ENCODE measurements at regions not wholly inside any gene's neighbourhood (a gene's known extent, or its start where the extent isn't known, plus 50 kb on each side); places are given as distances from the start of the nearest gene placed in this dataset.

- ChIA-PET POLR2A (interaction anchor here (0.6 to 0.7 kb wide), 2 partner anchors 148 to 923 kb away, joined by 6 to 7 read pairs; no protein-coding TSS in a partner anchor), CTCF (ENCODE audit: unreplicated experiment) (no interaction called here)
- H3K4me2 ChIP-seq (ENCODE audit: low read length): no peak overlapping the region
- H4K20me1 ChIP-seq (ENCODE audit: insufficient read depth, low read length): no peaks in the 10 kb centered on the region
- H3K36me3 ChIP-seq (ENCODE audit: insufficient read depth, low read length): peaks cover 82% of the 10 kb centered on the region
- intact Hi-C loops (cut with micrococcal nuclease; ENCODE audit: unreplicated experiment): loop anchor here (10.0 kb wide), 1 partner anchor 61 kb away; no protein-coding TSS in a partner anchor
- no peak for DNase-seq (ENCODE audit: low spot score)
- no peak overlapping the region for H3K27ac ChIP-seq (ENCODE audit: low read depth, low read length, poor library complexity, severe bottlenecking)
- no peaks in the 10 kb centered on the region for H3K9me3 ChIP-seq (ENCODE audit: low read length)
- H3K4me1 ChIP-seq (ENCODE audit: insufficient read depth, low read length, poor library complexity, severe bottlenecking): no peaks in the 10 kb centered on the region
- no TSS peak for BruUV-seq (replicated peaks)
- H3K79me2 ChIP-seq (ENCODE audit: insufficient read depth, low read depth, low read length): no peaks in the 10 kb centered on the region
- TF ChIP-seq EZH2phosphoT487 (IDR thresholded peaks at IDR 0.05; ENCODE audit: borderline replicate concordance, low read depth, low read length) (no peak), CTCF (conservative IDR thresholded peaks at IDR 0.05; ENCODE audit: low read length) (no peak)
- no peak overlapping the region for H2AFZ ChIP-seq (ENCODE audit: low read length)
- no peak overlapping the region for H3K4me3 ChIP-seq (ENCODE audit: low read depth, low read length, poor library complexity, severe bottlenecking)
- H3K9me2 ChIP-seq (ENCODE audit: insufficient read depth, low read length): no peaks in the 10 kb centered on the region
These were observed 147.1 kb downstream of the C11orf91 start for GRCh38 chr11:33553486-33553885.

GRCh38 chr11:33552756-33553155 is 147.9 kb downstream of the C11orf91 start:
- peaks cover 85% of the 10 kb centered on the region for H3K36me3 ChIP-seq (ENCODE audit: insufficient read depth, low read length)
- no peak overlapping the region for H3K27ac ChIP-seq (ENCODE audit: low read depth, low read length, poor library complexity, severe bottlenecking)
- no peak overlapping the region for H3K4me2 ChIP-seq (ENCODE audit: low read length)
- H3K79me2 ChIP-seq (ENCODE audit: insufficient read depth, low read depth, low read length): no peaks in the 10 kb centered on the region
- H4K20me1 ChIP-seq (ENCODE audit: insufficient read depth, low read length): no peaks in the 10 kb centered on the region
- no peaks in the 10 kb centered on the region for H3K4me1 ChIP-seq (ENCODE audit: insufficient read depth, low read length, poor library complexity, severe bottlenecking)
- H3K9me2 ChIP-seq (ENCODE audit: insufficient read depth, low read length): no peaks in the 10 kb centered on the region
- BruUV-seq (replicated peaks): no TSS peak
- ChIA-PET POLR2A (interaction anchor here (0.7 kb wide), 2 partner anchors 45 to 147 kb away, joined by 3 to 7 read pairs; no protein-coding TSS in a partner anchor), CTCF (ENCODE audit: unreplicated experiment) (no interaction called here)
- H3K4me3 ChIP-seq (ENCODE audit: low read depth, low read length, poor library complexity, severe bottlenecking): no peak overlapping the region
- H3K9me3 ChIP-seq (ENCODE audit: low read length): no peaks in the 10 kb centered on the region
- DNase-seq (ENCODE audit: low spot score): no peak
- intact Hi-C loops (cut with micrococcal nuclease; ENCODE audit: unreplicated experiment): loop anchor here (10.0 kb wide), 1 partner anchor 62 kb away; no protein-coding TSS in a partner anchor
- H2AFZ ChIP-seq (ENCODE audit: low read length): no peak overlapping the region
- TF ChIP-seq EZH2phosphoT487 (IDR thresholded peaks at IDR 0.05; ENCODE audit: borderline replicate concordance, low read depth, low read length) (no peak), CTCF (conservative IDR thresholded peaks at IDR 0.05; ENCODE audit: low read length) (no peak)

GRCh38 chr11:33551051-33551450 is 149.6 kb downstream of the C11orf91 start:
- Histone ChIP-seq H3K4me3 (ENCODE audit: low read depth, low read length, poor library complexity, severe bottlenecking) (no peak overlapping the region), H3K4me2 (ENCODE audit: low read length) (no peak overlapping the region), H4K20me1 (ENCODE audit: insufficient read depth, low read length) (no peaks in the 10 kb centered on the region), H3K9me2 (ENCODE audit: insufficient read depth, low read length) (no peaks in the 10 kb centered on the region), H3K4me1 (ENCODE audit: insufficient read depth, low read length, poor library complexity, severe bottlenecking) (no peaks in the 10 kb centered on the region), H3K9me3 (ENCODE audit: low read length) (no peaks in the 10 kb centered on the region), H2AFZ (ENCODE audit: low read length) (no peak overlapping the region), H3K27ac (ENCODE audit: low read depth, low read length, poor library complexity, severe bottlenecking) (no peak overlapping the region), H3K36me3 (ENCODE audit: insufficient read depth, low read length) (peaks cover 95% of the 10 kb centered on the region), H3K79me2 (ENCODE audit: insufficient read depth, low read depth, low read length) (no peaks in the 10 kb centered on the region)
- ChIA-PET POLR2A (interaction anchor here (0.6 to 0.7 kb wide), 2 partner anchors 67 to 98 kb away, joined by 3 read pairs; no protein-coding TSS in a partner anchor), CTCF (ENCODE audit: unreplicated experiment) (no interaction called here)
- no peak for DNase-seq (ENCODE audit: low spot score)
- intact Hi-C loops (cut with micrococcal nuclease; ENCODE audit: unreplicated experiment): loop anchor here (10.0 kb wide), 1 partner anchor 64 kb away; no protein-coding TSS in a partner anchor
- no TSS peak for BruUV-seq (replicated peaks)
- TF ChIP-seq CTCF (conservative IDR thresholded peaks at IDR 0.05; ENCODE audit: low read length): no peak
- no peak for TF ChIP-seq EZH2phosphoT487 (IDR thresholded peaks at IDR 0.05; ENCODE audit: borderline replicate concordance, low read depth, low read length)

Measured in OCI-LY7 (cell line).